ENCODE measurements at regions not wholly inside any gene's neighbourhood (a gene's known extent, or its start where the extent isn't known, plus 50 kb on each side); places are given as distances from the start of the nearest gene placed in this dataset.

- TF ChIP-seq, protein P1, sequence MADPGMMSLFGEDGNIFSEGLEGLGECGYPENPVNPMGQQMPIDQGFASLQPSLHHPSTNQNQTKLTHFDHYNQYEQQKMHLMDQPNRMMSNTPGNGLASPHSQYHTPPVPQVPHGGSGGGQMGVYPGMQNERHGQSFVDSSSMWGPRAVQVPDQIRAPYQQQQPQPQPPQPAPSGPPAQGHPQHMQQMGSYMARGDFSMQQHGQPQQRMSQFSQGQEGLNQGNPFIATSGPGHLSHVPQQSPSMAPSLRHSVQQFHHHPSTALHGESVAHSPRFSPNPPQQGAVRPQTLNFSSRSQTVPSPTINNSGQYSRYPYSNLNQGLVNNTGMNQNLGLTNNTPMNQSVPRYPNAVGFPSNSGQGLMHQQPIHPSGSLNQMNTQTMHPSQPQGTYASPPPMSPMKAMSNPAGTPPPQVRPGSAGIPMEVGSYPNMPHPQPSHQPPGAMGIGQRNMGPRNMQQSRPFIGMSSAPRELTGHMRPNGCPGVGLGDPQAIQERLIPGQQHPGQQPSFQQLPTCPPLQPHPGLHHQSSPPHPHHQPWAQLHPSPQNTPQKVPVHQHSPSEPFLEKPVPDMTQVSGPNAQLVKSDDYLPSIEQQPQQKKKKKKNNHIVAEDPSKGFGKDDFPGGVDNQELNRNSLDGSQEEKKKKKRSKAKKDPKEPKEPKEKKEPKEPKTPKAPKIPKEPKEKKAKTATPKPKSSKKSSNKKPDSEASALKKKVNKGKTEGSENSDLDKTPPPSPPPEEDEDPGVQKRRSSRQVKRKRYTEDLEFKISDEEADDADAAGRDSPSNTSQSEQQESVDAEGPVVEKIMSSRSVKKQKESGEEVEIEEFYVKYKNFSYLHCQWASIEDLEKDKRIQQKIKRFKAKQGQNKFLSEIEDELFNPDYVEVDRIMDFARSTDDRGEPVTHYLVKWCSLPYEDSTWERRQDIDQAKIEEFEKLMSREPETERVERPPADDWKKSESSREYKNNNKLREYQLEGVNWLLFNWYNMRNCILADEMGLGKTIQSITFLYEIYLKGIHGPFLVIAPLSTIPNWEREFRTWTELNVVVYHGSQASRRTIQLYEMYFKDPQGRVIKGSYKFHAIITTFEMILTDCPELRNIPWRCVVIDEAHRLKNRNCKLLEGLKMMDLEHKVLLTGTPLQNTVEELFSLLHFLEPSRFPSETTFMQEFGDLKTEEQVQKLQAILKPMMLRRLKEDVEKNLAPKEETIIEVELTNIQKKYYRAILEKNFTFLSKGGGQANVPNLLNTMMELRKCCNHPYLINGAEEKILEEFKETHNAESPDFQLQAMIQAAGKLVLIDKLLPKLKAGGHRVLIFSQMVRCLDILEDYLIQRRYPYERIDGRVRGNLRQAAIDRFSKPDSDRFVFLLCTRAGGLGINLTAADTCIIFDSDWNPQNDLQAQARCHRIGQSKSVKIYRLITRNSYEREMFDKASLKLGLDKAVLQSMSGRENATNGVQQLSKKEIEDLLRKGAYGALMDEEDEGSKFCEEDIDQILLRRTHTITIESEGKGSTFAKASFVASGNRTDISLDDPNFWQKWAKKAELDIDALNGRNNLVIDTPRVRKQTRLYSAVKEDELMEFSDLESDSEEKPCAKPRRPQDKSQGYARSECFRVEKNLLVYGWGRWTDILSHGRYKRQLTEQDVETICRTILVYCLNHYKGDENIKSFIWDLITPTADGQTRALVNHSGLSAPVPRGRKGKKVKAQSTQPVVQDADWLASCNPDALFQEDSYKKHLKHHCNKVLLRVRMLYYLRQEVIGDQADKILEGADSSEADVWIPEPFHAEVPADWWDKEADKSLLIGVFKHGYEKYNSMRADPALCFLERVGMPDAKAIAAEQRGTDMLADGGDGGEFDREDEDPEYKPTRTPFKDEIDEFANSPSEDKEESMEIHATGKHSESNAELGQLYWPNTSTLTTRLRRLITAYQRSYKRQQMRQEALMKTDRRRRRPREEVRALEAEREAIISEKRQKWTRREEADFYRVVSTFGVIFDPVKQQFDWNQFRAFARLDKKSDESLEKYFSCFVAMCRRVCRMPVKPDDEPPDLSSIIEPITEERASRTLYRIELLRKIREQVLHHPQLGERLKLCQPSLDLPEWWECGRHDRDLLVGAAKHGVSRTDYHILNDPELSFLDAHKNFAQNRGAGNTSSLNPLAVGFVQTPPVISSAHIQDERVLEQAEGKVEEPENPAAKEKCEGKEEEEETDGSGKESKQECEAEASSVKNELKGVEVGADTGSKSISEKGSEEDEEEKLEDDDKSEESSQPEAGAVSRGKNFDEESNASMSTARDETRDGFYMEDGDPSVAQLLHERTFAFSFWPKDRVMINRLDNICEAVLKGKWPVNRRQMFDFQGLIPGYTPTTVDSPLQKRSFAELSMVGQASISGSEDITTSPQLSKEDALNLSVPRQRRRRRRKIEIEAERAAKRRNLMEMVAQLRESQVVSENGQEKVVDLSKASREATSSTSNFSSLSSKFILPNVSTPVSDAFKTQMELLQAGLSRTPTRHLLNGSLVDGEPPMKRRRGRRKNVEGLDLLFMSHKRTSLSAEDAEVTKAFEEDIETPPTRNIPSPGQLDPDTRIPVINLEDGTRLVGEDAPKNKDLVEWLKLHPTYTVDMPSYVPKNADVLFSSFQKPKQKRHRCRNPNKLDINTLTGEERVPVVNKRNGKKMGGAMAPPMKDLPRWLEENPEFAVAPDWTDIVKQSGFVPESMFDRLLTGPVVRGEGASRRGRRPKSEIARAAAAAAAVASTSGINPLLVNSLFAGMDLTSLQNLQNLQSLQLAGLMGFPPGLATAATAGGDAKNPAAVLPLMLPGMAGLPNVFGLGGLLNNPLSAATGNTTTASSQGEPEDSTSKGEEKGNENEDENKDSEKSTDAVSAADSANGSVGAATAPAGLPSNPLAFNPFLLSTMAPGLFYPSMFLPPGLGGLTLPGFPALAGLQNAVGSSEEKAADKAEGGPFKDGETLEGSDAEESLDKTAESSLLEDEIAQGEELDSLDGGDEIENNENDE (IDR thresholded peaks at IDR 0.05; ENCODE audit: insufficient replicate concordance, low read length): no peak
- TF ChIP-seq MAX (IDR thresholded peaks at IDR 0.05): no peak
- no peak for TF ChIP-seq CEBPB (IDR thresholded peaks at IDR 0.05; ENCODE audit: low read depth, low read length)
- no peak for TF ChIP-seq ASH2L (IDR thresholded peaks at IDR 0.05; ENCODE audit: low read length)
- TF ChIP-seq POLR2A (IDR thresholded peaks at IDR 0.05; ENCODE audit: control extremely low read depth in 1 of 2, low read depth in 2 of 2, low read length in 2 of 2): no peak
- no peak for TF ChIP-seq TBP (IDR thresholded peaks at IDR 0.05; ENCODE audit: low read depth, low read length)
Measured at GRCh38 chr9:80690349-80690939, 998.9 kb downstream of the TLE1 start (continued).
